ENCODE measurements at regions not wholly inside any gene's neighbourhood (a gene's known extent, or its start where the extent isn't known, plus 50 kb on each side); places are given as distances from the start of the nearest gene placed in this dataset.

DNA sequence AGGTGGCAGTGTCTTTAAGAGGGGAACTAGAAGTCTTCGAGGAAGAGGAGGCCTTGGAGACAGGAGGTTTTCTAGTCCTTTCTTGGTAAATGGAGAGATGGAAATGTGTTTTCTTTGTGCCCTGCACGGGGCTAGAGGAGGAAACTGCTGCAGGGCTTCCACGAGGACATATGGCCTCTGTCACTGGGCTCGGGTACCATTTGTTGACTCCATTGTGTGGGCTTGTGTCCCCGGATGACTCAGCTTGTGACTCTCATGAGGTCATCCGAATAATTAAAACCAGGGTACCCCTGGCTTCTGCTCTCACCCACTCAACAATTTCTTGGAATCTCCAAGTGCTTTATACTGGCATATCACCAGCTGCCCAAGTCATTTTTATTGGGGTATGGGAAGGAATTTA lies 261.7 kb downstream of the KIF4B start:
- no peak overlapping the region for H3K9ac ChIP-seq (ENCODE audit: insufficient read depth in 1 of 2, low read depth in 2 of 2, low read length in 2 of 2)
- no peak overlapping the region for H3K4me2 ChIP-seq (ENCODE audit: insufficient read depth, low read length)
- TF ChIP-seq, protein P1, sequence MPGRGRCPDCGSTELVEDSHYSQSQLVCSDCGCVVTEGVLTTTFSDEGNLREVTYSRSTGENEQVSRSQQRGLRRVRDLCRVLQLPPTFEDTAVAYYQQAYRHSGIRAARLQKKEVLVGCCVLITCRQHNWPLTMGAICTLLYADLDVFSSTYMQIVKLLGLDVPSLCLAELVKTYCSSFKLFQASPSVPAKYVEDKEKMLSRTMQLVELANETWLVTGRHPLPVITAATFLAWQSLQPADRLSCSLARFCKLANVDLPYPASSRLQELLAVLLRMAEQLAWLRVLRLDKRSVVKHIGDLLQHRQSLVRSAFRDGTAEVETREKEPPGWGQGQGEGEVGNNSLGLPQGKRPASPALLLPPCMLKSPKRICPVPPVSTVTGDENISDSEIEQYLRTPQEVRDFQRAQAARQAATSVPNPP (IDR thresholded peaks at IDR 0.05; ENCODE audit: borderline replicate concordance, insufficient read depth, insufficient read length): no peak
- TF ChIP-seq HLTF (IDR thresholded peaks at IDR 0.05) (no peak), MCM7 (IDR thresholded peaks at IDR 0.05) (no peak), ARHGAP35 (IDR thresholded peaks at IDR 0.05; ENCODE audit: partially characterized antibody) (no peak), ETV5 (CRISPR knock-in tag; IDR thresholded peaks at IDR 0.05; ENCODE audit: low read depth) (no peak), PYGO2 (tag; IDR thresholded peaks at IDR 0.05) (no peak), CTBP1 (IDR thresholded peaks at IDR 0.05; ENCODE audit: borderline replicate concordance) (no peak), POLR2B (IDR thresholded peaks at IDR 0.05; ENCODE audit: low read depth, partially characterized antibody) (no peak), NFATC3 (IDR thresholded peaks at IDR 0.05) (no peak), PTRF (tag; IDR thresholded peaks at IDR 0.05) (no peak)
- TF ChIP-seq, protein P2, sequence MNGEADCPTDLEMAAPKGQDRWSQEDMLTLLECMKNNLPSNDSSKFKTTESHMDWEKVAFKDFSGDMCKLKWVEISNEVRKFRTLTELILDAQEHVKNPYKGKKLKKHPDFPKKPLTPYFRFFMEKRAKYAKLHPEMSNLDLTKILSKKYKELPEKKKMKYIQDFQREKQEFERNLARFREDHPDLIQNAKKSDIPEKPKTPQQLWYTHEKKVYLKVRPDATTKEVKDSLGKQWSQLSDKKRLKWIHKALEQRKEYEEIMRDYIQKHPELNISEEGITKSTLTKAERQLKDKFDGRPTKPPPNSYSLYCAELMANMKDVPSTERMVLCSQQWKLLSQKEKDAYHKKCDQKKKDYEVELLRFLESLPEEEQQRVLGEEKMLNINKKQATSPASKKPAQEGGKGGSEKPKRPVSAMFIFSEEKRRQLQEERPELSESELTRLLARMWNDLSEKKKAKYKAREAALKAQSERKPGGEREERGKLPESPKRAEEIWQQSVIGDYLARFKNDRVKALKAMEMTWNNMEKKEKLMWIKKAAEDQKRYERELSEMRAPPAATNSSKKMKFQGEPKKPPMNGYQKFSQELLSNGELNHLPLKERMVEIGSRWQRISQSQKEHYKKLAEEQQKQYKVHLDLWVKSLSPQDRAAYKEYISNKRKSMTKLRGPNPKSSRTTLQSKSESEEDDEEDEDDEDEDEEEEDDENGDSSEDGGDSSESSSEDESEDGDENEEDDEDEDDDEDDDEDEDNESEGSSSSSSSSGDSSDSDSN (IDR thresholded peaks at IDR 0.05; ENCODE audit: borderline replicate concordance in 1 of 2, low read depth in 2 of 2, low read length in 2 of 2): no peak
- H3K9me1 ChIP-seq (ENCODE audit: control insufficient read depth, insufficient read depth, low read length): no peaks in the 10 kb centered on the region
- 0% methylated on average over 6 of the region's 6 CpGs for WGBS (ENCODE audit: insufficient coverage, low coverage, missing lambda C conversion rate)
- no peak overlapping the region for H3K27ac ChIP-seq (ENCODE audit: extremely low read depth, low read depth, low read length)
- no peaks in the 10 kb centered on the region for H3K36me3 ChIP-seq (ENCODE audit: control insufficient read depth, insufficient read depth, low read length)
- DNase-seq (ENCODE audit: extremely low read depth in 1 of 4, low spot score in 3 of 4) (no peak), FAIRE-seq (no peak), ATAC-seq (no peak)
- H3K9me3 ChIP-seq (replicated peaks; ENCODE audit: control insufficient read depth, insufficient read depth, low read depth, low read length): no peaks in the 10 kb centered on the region
- no peaks in the 10 kb centered on the region for H3K4me1 ChIP-seq (replicated peaks in 1 of 2; ENCODE audit: control insufficient read depth in 2 of 2, insufficient read depth in 2 of 2, low read length in 2 of 2)
- no peaks in the 10 kb centered on the region for H4K20me1 ChIP-seq (replicated peaks; ENCODE audit: control insufficient read depth, insufficient read depth, low read length)
- POLR2A ChIA-PET: interaction anchor here (0.7 kb wide), 1 partner anchor 9 kb away, joined by 3 read pairs; no protein-coding TSS in a partner anchor
- no peaks in the 10 kb centered on the region for H3K79me2 ChIP-seq (ENCODE audit: control insufficient read depth, insufficient read depth, low read length)
- no TSS peak for BruUV-seq (replicated peaks)
- intact Hi-C loops (cut with micrococcal nuclease): no loop called here
- in situ Hi-C loops (cut with MboI): loop anchor here (25.0 kb wide), 1 partner anchor 638 kb away; no protein-coding TSS in a partner anchor
- CTCF ChIA-PET (ENCODE audit: low intra/inter-chr PET ratio): no interaction called here
- no peak overlapping the region for H3K4me3 ChIP-seq
- no peaks in the 10 kb centered on the region for H3K27me3 ChIP-seq (ENCODE audit: control insufficient read depth in 2 of 2, insufficient read depth in 2 of 2, low read length in 2 of 2)
- no peak overlapping the region for H2AFZ ChIP-seq (ENCODE audit: low read depth, low read length)
